HG03066 (cell line): ENCODE measurements at regions not wholly inside any gene's neighbourhood (a gene's known extent, or its start where the extent isn't known, plus 50 kb on each side); places are given as distances from the start of the nearest gene placed in this dataset.
"Not testable (repeated sequence)": the region's sequence is repeated elsewhere in the genome, so short reads cannot be mapped to it uniquely, and the experiment has no call there.

ENCODE experiments used
- ATAC-seq: cut with Tn5 transposase; IDR thresholded peaks from one replicate; pipeline ENCODE4 v1.9.1; 2021; ENCODE audit warnings: low read depth; ENCODE audit not compliant: unreplicated experiment

- no peak for ATAC-seq
These were observed 160.2 kb downstream of the TOX3 start for GRCh38 chr16:52386694-52387093.

- ATAC-seq = no peak
These were observed 162.6 kb downstream of the TOX3 start for GRCh38 chr16:52384378-52384777.

DNA sequence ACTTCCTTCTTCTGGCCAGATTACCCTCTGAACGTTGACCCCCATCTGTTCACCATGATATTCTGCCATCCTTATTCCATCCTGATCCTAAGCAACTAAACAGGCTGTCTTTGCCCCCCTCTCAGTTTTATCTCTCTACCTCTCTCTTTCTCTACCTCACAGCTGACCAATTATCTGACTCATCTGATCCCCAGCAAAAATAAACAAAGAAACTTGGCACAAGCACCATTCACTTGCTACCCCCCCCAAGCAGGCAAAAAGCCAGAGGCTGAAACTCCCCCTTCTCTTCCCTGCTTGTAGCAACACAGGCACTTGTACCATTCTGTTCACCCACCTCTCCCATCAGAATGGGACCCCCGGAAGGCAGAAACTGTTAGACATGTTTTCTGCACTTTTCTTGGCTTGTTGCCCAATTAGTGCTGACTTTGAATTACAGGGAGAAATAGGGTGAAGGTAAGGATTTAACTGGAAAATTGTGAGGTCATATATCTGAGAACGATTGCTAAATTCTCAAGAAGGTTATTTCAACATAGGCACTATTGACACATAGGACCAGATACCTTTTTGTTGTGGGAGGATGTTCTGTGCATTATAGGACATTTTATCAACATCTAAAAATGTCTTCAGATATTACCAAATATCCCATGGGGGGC is 163.2 kb downstream of the TOX3 start:
- ATAC-seq = no peak

- no peak for ATAC-seq
These were observed 163.8 kb downstream of the TOX3 start for GRCh38 chr16:52383119-52383518.

DNA sequence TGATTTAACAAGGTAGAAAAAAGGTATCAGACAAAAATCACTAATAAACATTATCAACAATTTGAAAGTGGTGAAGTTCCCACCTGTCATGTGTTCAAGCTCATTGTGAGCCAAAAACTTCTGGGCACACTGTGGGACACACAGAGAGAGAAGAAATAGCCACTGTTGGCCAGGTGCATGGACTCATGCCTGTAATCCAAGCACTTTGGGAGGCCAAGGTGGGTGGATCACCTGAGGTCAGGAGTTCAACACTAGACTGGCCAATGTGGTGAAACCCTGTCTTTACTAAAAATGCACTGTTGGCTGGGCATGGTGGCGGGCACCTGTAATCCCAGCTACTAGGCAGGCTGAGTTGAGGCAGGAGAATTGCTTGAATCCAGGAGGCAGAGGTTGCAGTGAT is 167.4 kb downstream of the TOX3 start:
- no peak for ATAC-seq

GRCh38 chr16:52376676-52377280 is 170.2 kb downstream of the TOX3 start:
- ATAC-seq = no peak

DNA sequence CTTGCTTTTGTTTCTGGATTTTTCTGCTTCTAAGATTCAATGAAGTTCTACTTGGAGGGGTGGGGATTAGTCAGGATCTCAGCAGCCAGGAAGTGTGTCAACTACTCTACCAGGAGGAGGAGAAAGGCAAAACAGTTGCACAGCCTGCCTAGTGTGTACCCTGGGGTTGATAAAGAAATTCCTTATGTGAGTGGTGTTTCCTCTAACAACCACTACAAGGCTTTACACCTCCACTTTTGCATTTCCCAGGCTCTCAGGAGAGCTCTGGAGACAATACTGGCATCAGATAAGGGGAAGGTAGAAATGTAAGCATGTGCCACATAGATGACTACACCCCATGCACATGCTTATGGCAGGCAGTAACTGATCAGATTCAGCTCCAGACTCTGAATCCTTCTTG is 174.6 kb downstream of the TOX3 start:
- ATAC-seq = no peak

GRCh38 chr16:52368859-52369258 is 178.1 kb downstream of the TOX3 start:
- ATAC-seq = no peak

DNA sequence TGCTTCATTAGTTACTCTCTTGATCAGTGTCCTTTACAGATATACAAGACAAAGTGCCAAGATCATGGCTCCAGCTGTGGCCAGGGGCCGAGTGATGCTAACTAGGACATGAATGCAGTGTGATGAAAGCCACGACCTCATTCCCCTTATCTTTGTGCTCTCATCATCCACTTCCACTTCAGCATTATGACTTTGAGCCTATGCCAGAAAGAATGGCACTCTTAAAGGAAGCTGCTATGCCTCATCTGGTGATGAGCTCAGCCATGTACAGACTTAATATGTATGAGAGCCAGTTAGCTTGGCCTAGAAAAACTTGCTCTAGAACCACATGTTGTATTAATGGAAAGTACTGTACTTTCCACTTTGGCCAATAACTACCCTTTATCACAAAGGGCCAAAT is 179.1 kb downstream of the TOX3 start:
- ATAC-seq = no peak

- ATAC-seq = no peak
These were observed 180.0 kb downstream of the TOX3 start for GRCh38 chr16:52366983-52367382.

DNA sequence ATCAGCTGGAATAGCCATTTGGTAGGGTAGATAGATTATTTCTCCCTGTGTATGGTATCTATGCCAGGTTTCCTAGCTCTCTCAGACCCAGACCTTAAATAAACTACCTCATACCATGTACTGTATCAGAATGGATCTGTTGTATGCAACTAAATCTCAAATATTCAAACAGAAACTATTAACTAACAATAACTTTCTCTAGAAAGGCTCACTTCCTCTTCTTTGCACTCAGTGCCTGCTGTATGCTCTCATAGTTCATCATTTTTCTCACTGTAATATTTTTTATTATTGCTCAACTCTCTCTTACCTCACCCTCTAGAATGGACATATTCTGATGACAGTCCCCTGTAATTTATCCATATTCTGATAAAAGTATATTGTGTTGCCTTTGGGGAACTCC is 182.4 kb downstream of the TOX3 start:
- no peak for ATAC-seq

- no peak for ATAC-seq
These were observed 183.9 kb downstream of the TOX3 start for GRCh38 chr16:52363082-52363481.

DNA sequence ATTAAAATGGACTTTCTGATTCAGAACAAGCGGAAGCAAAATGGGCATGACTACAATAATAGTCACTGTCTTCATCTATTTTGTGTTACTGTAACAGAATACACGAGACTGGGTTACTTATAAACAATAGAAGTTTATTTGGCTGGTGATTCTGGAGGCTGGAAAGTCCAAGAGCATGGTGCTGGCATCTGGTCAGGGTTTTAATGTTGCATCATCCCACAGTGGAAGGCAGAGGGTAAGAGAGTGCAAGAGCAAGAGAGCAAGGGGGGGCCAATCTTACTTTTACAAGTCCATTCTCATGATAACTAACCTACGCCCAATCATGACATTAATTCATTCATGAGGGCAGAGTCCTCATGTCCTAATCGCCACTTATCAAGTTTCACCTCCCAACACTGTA is 189.2 kb downstream of the TOX3 start:
- no peak for ATAC-seq

DNA sequence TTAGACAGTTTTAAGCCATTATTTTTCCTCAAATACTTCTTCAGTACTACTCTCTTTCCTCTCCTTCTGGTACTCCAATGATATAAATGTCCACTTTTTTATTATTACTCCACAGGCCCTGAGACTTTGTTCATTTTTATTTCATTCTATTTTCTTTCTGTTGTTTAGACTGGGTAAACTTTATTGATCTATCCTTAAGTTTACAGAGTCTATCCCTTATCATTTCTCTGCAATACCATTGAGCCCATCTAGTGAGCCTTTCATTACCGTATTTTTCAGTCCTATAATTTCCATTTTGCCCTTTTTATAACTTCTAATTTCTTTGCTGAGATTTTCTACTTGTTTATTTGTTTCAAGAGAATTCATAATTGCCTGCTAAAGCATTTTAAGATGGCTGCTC is 193.7 kb downstream of the TOX3 start:
- no peak for ATAC-seq

- ATAC-seq = no peak
These were observed 195.5 kb downstream of the TOX3 start for GRCh38 chr16:52351451-52351850.

DNA sequence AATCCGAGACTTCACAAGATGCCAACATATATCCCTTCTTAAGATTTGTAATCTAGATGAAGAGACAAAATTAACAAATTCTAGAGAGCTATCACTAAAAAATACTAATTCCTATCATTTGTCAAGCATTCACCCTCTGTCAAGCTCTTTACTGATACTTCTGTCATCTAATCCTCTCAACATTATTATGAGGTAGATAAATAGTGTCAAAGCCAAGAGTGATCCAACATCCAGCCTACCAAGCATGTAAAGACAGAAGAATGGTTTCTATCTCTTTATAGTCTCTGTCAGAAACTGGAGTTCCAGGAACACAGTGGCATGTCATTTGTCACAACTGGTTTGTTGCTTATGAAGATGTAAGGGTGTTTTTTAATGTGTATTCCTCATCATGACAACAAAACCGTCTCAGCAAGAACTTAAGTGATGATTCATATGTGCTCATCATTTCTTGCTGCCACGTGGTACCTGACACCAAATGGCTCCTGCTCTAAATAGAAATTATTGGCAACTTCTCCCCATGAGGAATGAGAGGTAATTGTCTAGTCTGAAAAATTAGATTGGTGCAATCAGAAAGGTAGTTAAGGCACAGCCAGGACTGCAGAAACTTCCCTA is 196.8 kb downstream of the TOX3 start:
- no peak for ATAC-seq

DNA sequence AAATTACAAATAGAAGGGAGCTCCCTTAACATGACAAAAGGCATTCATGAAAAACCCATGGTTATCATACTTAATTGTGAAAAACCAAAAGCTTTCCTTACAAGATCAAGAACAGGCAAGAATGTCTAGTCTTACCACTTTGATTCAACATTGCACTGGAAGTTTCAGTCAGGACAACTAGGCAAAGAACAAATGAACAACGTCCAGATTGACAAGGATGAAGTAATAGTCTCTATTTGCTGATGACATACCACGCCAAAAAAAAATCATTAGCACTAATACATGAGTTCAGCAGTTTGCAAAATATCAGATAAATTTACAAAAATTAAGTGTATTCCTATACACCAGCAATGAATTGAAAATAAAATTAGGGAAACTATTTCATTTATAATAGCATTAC is 200.2 kb downstream of the TOX3 start:
- ATAC-seq = no peak

GRCh38 chr16:52333673-52334072 is 213.3 kb downstream of the TOX3 start:
- ATAC-seq = not testable (repeated sequence)

DNA sequence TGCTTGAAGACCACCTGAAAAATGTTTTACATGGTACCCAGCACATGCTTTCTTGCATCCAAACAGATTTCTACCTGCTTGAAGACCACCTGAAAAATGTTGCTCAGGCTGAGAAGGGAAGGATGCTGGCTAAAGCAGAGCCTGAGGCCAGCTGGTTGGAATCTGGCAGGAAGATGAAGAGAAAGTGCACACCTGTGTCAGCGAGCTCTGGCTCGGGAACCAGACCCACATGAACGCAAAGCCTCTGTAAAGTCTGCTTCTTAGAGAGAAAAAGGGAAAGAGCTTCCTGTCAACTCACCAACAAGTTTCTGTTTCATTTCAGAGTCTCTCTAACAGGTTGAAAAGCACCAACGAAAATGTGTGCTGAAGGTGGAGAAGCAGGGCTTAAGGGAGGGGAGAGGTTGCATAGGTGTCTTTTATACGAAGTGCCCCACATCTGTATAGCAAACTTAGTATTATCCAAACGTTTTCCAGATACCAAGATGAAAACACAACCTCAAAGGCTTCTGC is 226.0 kb downstream of the TOX3 start:
- no peak for ATAC-seq

- ATAC-seq = no peak
These were observed 228.5 kb downstream of the TOX3 start for GRCh38 chr16:52318302-52319009.

DNA sequence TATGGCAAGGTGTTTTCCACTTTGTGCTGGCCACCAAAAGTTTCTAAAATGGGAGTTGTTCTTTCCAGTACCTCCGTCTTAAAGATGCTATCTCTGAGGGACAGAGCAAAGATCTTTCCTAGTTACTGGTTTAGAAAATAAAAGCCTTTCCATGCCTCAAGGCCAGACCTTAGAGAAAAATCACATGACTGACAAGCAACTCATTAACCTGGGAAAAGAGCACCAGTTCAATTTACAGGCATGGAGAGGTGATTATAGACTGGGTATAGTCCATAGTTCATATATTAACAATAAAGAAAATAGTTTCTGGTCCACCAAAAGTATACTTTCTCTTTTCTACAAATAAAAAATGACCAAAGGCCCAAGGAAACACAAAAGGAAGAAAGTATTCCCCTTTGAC is 230.7 kb downstream of the TOX3 start:
- ATAC-seq = no peak
